Stomach (tissue), 8 donors: ENCODE measurements at regions not wholly inside any gene's neighbourhood (a gene's known extent, or its start where the extent isn't known, plus 50 kb on each side); places are given as distances from the start of the nearest gene placed in this dataset.

ENCODE experiments used
- DNase-seq, 2 donors: peaks; one replicate each; pipeline versions ENCODE4 v3.0.0 to v3.0.0-alpha.2; 2013 to 2019
- H3K27ac ChIP-seq, 5 donors: fragments of 200-600 bp in 4 of 5; sonication (generic) in 4 of 5; one replicate each; pipeline ENCODE4 v1.5.1; 2013 to 2019; ENCODE audit warnings: mild to moderate bottlenecking in 1 of 5, moderate library complexity in 1 of 5
- H3K27me3 ChIP-seq, 3 donors: fragments of 200-600 bp; sonication (generic); one replicate each; pipeline ENCODE4 v1.5.1; 2017 to 2019; ENCODE audit warnings: mixed run types in 1 of 3
- H3K36me3 ChIP-seq, 4 donors: fragments of 200-600 bp; sonication (generic); 1 replicate in 3 of 4; 2 replicates in 1 of 4; pipeline ENCODE4 v1.5.1; 2016 to 2019
- H3K4me1 ChIP-seq, 4 donors: fragments of 200-600 bp; sonication (generic); one replicate each; pipeline ENCODE4 v1.5.1; 2016 to 2019
- H3K4me3 ChIP-seq, 4 donors: fragments of 200-600 bp; sonication (generic) in 3 of 4; one replicate each; pipeline ENCODE4 v1.5.1; 2016 to 2019; ENCODE audit warnings: mild to moderate bottlenecking in 1 of 4
- H3K9me3 ChIP-seq, 4 donors: fragments of 200-600 bp; sonication (generic); one replicate each; pipeline ENCODE4 v1.5.1; 2016 to 2019
- CTCF ChIP-seq, 7 experiments: fragments of 450-650 bp in 4 of 7; fragments of 200-600 bp in 3 of 7; sonication (generic) in 3 of 7; IDR thresholded peaks; one replicate each; pipeline ENCODE4 v1.5.1; 2016 to 2019; ENCODE audit warnings: antibody characterized with exemption in 7 of 7, control low read depth in 2 of 7, mild to moderate bottlenecking in 1 of 7
- EP300 ChIP-seq: sonication (generic); formaldehyde crosslinking; IDR thresholded peaks from one replicate; pipeline ENCODE4 v1.6.1; 2017; ENCODE audit warnings: antibody characterized with exemption
- POLR2A ChIP-seq, 4 donors: fragments of 450-650 bp; IDR thresholded peaks; one replicate each; pipeline ENCODE4 v1.6.1; 2016; ENCODE audit warnings: antibody characterized with exemption in 4 of 4, control low read depth in 2 of 4, mild to moderate bottlenecking in 1 of 4, moderate library complexity in 1 of 4
- POLR2AphosphoS5 ChIP-seq, 3 donors: sonication (generic); formaldehyde crosslinking; IDR thresholded peaks; one replicate each; pipeline ENCODE4 v1.6.1; 2016; ENCODE audit warnings: antibody characterized with exemption in 3 of 3
- WGBS, 5 donors: extraction: QIAGEN DNeasy Blood & Tissue Kit in 3 of 5; methylation state at CpG; one replicate each; pipeline versions ENCODE4 v1.1.5 to v1.1.7; 2013 to 2018; 5-methylcytosine and 5-hydroxymethylcytosine counted together
- intact Hi-C: fragments of 100-400 bp; cut with DNase I; formaldehyde crosslinking; loops from one replicate; pipeline ENCODE4 v1.15.1; 2023; ENCODE audit warnings: low total_unique reads
- donor health status: healthy with polysubstance abuse.
- donor health status: Bipolar disorder and iron deficiency.
- donor health status: healthy.

- H3K4me1 ChIP-seq: peaks cover 17 to 45% (median 32%) of the 10 kb centered on the region in 4 donors
- H3K4me3 ChIP-seq: no peak overlapping the region
- H3K36me3 ChIP-seq: no peaks in the 10 kb centered on the region
- no peaks in the 10 kb centered on the region for H3K9me3 ChIP-seq
- intact Hi-C loops: no loop called here
- no peaks in the 10 kb centered on the region for H3K27me3 ChIP-seq
- H3K27ac ChIP-seq: peak overlapping the region in 3 of 5 donors; percentile 32 to 44 (median 36)
- TF ChIP-seq POLR2AphosphoS5 (IDR thresholded peaks at IDR 0.05) (no peak), CTCF (IDR thresholded peaks at IDR 0.05) (no peak), POLR2A (IDR thresholded peaks at IDR 0.05) (no peak), EP300 (no peak)
- no peak for DNase-seq
- 40 to 64% (median 55%) methylated on average over 6 of the region's 6 CpGs for WGBS, 5 donors
Measured at GRCh38 chr20:50242548-50242862, 51.9 kb downstream of the CEBPB start.

- intact Hi-C loops: no loop called here
- DNase-seq: peak; percentile 74 to 94
- Histone ChIP-seq H3K27me3 (no peaks in the 10 kb centered on the region), H3K4me3 (no peak overlapping the region), H3K36me3 (no peaks in the 10 kb centered on the region), H3K4me1 (peaks cover 18 to 48% (median 37%) of the 10 kb centered on the region in 4 donors), H3K9me3 (no peaks in the 10 kb centered on the region), H3K27ac (peak overlapping the region in 3 of 5 donors; percentile 32 to 44 (median 36))
- TF ChIP-seq CTCF (IDR thresholded peaks at IDR 0.05): no peak
- TF ChIP-seq POLR2AphosphoS5 (IDR thresholded peaks at IDR 0.05): peak in 1 of 3 donors; percentile 11
- TF ChIP-seq POLR2A (IDR thresholded peaks at IDR 0.05): no peak
- TF ChIP-seq EP300: no peak
- 29 to 60% (median 31%) methylated on average over 7 to 27 of the region's 27 CpGs for WGBS, 5 donors
Measured at GRCh38 chr20:50242863-50243609, 52.4 kb downstream of the CEBPB start.

DNA sequence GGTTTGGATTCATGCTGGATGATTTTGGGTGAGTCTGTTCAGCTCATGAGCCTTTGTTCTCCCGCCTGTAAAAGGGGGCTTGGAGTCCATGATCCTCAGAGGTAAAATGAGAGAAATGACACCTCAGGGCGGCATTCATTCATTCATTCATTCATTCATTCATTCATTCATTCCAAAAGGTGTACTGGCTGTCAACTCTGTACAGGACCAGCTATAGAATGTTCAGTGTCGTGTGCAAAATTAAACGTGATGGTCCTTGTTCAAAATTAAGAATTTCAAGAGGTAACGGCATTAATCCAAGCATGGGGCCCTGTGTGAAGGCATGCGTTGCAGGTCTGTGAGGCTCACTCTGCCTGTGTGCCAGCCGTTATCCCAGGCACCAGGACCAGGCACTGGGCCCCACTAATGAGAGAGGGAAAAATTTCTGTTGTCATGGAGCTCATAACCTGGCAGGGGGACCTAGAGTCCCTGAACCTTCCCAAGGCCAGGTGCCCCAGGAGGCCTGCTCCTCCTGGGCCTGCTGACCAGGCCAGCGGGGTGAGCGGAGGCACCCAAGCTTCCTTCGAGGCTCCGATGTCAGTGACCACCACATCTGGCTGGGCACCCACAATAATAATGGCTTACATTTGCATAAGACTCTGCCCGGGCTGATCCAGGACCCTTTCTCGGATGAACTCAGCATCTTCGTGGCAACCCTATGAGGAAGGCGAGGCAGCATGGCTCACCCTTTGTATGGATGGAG is 53.2 kb downstream of the CEBPB start:
- H3K4me3 ChIP-seq: no peak overlapping the region
- 77 to 88% (median 82%) methylated on average over 15 of the region's 15 CpGs for WGBS, 5 donors
- TF ChIP-seq POLR2A (IDR thresholded peaks at IDR 0.05): no peak
- no peak for TF ChIP-seq EP300
- TF ChIP-seq CTCF (IDR thresholded peaks at IDR 0.05): no peak
- TF ChIP-seq POLR2AphosphoS5 (IDR thresholded peaks at IDR 0.05): no peak
- no peaks in the 10 kb centered on the region for H3K27me3 ChIP-seq
- H3K27ac ChIP-seq: peak overlapping the region in 3 of 5 donors; percentile 32 to 44 (median 36)
- H3K36me3 ChIP-seq: no peaks in the 10 kb centered on the region
- intact Hi-C loops: no loop called here
- no peak for DNase-seq
- no peaks in the 10 kb centered on the region for H3K9me3 ChIP-seq
- peaks cover 18 to 52% (median 40%) of the 10 kb centered on the region in 4 donors for H3K4me1 ChIP-seq

- Histone ChIP-seq H3K4me3 (no peak overlapping the region), H3K27me3 (no peaks in the 10 kb centered on the region), H3K27ac (peak overlapping the region in 4 of 5 donors; percentile 14 to 44 (median 26)), H3K4me1 (peaks cover 18 to 56% (median 40%) of the 10 kb centered on the region in 4 donors), H3K36me3 (no peaks in the 10 kb centered on the region), H3K9me3 (no peaks in the 10 kb centered on the region)
- WGBS, 5 donors: 46 to 59% (median 52%) methylated on average over 3 to 9 of the region's 9 CpGs
- TF ChIP-seq POLR2A (IDR thresholded peaks at IDR 0.05): no peak
- TF ChIP-seq CTCF (IDR thresholded peaks at IDR 0.05): no peak
- TF ChIP-seq EP300: no peak
- TF ChIP-seq POLR2AphosphoS5 (IDR thresholded peaks at IDR 0.05): peak in 1 of 3 donors; percentile 47
- intact Hi-C loops: no loop called here
- peak; percentile 54 to 73 for DNase-seq
Measured at GRCh38 chr20:50244352-50245149, 53.9 kb downstream of the CEBPB start.
